Neural progenitor cell (in vitro differentiated cells): ENCODE measurements at regions not wholly inside any gene's neighbourhood (a gene's known extent, or its start where the extent isn't known, plus 50 kb on each side); places are given as distances from the start of the nearest gene placed in this dataset.

ENCODE experiments used
- DNase-seq: peaks from one replicate; pipeline ENCODE4 v3.0.0-alpha.2; 2016; ENCODE audit warnings: low spot score
- H2AFZ ChIP-seq: fragments of 200-600 bp; sonication (generic); replicated peaks from 2 replicates; pipeline ENCODE4 v1.6.1; 2016; ENCODE audit warnings: antibody characterized with exemption
- H3F3A ChIP-seq: fragments of 200-600 bp; sonication (generic); 2 replicates; pipeline ENCODE4 v1.6.1; 2016; ENCODE audit warnings: antibody characterized with exemption, low read depth
- H3K27ac ChIP-seq: fragments of 200-600 bp; sonication (generic); 2 replicates; pipeline ENCODE4 v1.5.1; 2016; ENCODE audit warnings: mild to moderate bottlenecking
- H3K27me3 ChIP-seq: fragments of 200-600 bp; sonication (generic); 2 replicates; pipeline ENCODE4 v1.6.1; 2016; ENCODE audit warnings: mild to moderate bottlenecking, moderate library complexity
- H3K36me3 ChIP-seq: fragments of 200-600 bp; sonication (generic); 2 replicates; pipeline ENCODE4 v1.5.1; 2016
- H3K4me1 ChIP-seq: fragments of 200-600 bp; sonication (generic); 2 replicates; pipeline ENCODE4 v1.6.1; 2016; ENCODE audit warnings: mixed run types
- H3K4me2 ChIP-seq: fragments of 200-600 bp; sonication (generic); 2 replicates; pipeline ENCODE4 v1.6.1; 2016
- H3K4me3 ChIP-seq: fragments of 200-600 bp; sonication (generic); 2 replicates; pipeline ENCODE4 v1.5.1; 2016
- H3K79me2 ChIP-seq: fragments of 200-600 bp; sonication (generic); 2 replicates; pipeline ENCODE4 v1.6.1; 2016; ENCODE audit warnings: low read depth
- H3K9ac ChIP-seq: fragments of 200-600 bp; sonication (generic); 2 replicates; pipeline ENCODE4 v1.6.1; 2016
- H3K9me3 ChIP-seq: fragments of 200-600 bp; sonication (generic); 2 replicates; pipeline ENCODE4 v1.5.1; 2016; ENCODE audit warnings: low read depth
- H4K20me1 ChIP-seq: fragments of 200-600 bp; sonication (generic); 2 replicates; pipeline ENCODE4 v1.6.1; 2016; ENCODE audit warnings: low read depth
- H3K27ac Mint-ChIP-seq: 3 replicates; pipeline ENCODE4 v1.8.0; 2021; ENCODE audit warnings: mixed read lengths
- H3K27me3 Mint-ChIP-seq: 2 replicates; pipeline ENCODE4 v1.8.0; 2022; ENCODE audit warnings: low read depth, mild to moderate bottlenecking, inconsistent platforms, moderate library complexity, mixed read lengths; ENCODE audit not compliant: insufficient read depth
- H3K36me3 Mint-ChIP-seq: 3 replicates; pipeline ENCODE4 v1.8.0; 2021; ENCODE audit warnings: mixed read lengths
- H3K4me1 Mint-ChIP-seq: 3 replicates; pipeline ENCODE4 v1.8.0; 2021; ENCODE audit warnings: mixed read lengths
- H3K4me3 Mint-ChIP-seq: 3 replicates; pipeline ENCODE4 v1.8.0; 2021; ENCODE audit warnings: mild to moderate bottlenecking, moderate library complexity, mixed read lengths
- H3K9me3 Mint-ChIP-seq: 3 replicates; pipeline ENCODE4 v1.8.0; 2020; ENCODE audit warnings: mixed read lengths
- CTCF ChIP-seq: fragments of 200-600 bp; sonication (generic); IDR thresholded peaks from 2 replicates; pipeline ENCODE4 v1.5.1; 2017; ENCODE audit warnings: antibody characterized with exemption, mild to moderate bottlenecking
- EZH2 ChIP-seq: fragments of 200-600 bp; sonication (generic); IDR thresholded peaks from 2 replicates; pipeline ENCODE4 v1.6.1; 2017; ENCODE audit warnings: antibody characterized with exemption, mild to moderate bottlenecking, moderate library complexity
- EZH2phosphoT487 ChIP-seq: fragments of 200-600 bp; sonication (generic); IDR thresholded peaks from 2 replicates; pipeline ENCODE4 v1.6.1; 2017; ENCODE audit warnings: antibody characterized with exemption

GRCh38 chr9:26264709-26265601 lies 586.7 kb upstream of the TUSC1 start:
- Histone ChIP-seq H3K9me3 (no peaks in the 10 kb centered on the region), H3K4me2 (no peak overlapping the region), H4K20me1 (no peaks in the 10 kb centered on the region), H3F3A (no peaks in the 10 kb centered on the region), H3K36me3 (no peaks in the 10 kb centered on the region), H3K4me3 (no peak overlapping the region), H3K27ac (no peak overlapping the region), H3K9ac (no peak overlapping the region), H2AFZ (no peak overlapping the region), H3K27me3 (no peaks in the 10 kb centered on the region), H3K4me1 (no peaks in the 10 kb centered on the region), H3K79me2 (no peaks in the 10 kb centered on the region)
- TF ChIP-seq EZH2phosphoT487 (no peak), CTCF (no peak), EZH2 (no peak)
- Mint-ChIP-seq H3K4me3 (no peak overlapping the region), H3K27me3 (peaks cover 2% of the 10 kb centered on the region), H3K9me3 (no peaks in the 10 kb centered on the region), H3K27ac (no peak overlapping the region), H3K36me3 (no peaks in the 10 kb centered on the region), H3K4me1 (peaks cover 15% of the 10 kb centered on the region)
- DNase-seq: no peak

GRCh38 chr9:26263478-26263877 lies 585.2 kb upstream of the TUSC1 start:
- Mint-ChIP-seq H3K27ac (no peak overlapping the region), H3K27me3 (peaks cover 2% of the 10 kb centered on the region), H3K4me1 (peaks cover 15% of the 10 kb centered on the region), H3K4me3 (no peak overlapping the region), H3K9me3 (no peaks in the 10 kb centered on the region), H3K36me3 (no peaks in the 10 kb centered on the region)
- Histone ChIP-seq H3K4me1 (no peaks in the 10 kb centered on the region), H3K4me3 (no peak overlapping the region), H3K79me2 (no peaks in the 10 kb centered on the region), H3K27ac (no peak overlapping the region), H3K9ac (no peak overlapping the region), H4K20me1 (no peaks in the 10 kb centered on the region), H3F3A (no peaks in the 10 kb centered on the region), H3K36me3 (no peaks in the 10 kb centered on the region), H2AFZ (no peak overlapping the region), H3K9me3 (no peaks in the 10 kb centered on the region), H3K4me2 (no peak overlapping the region), H3K27me3 (no peaks in the 10 kb centered on the region)
- DNase-seq: no peak
- TF ChIP-seq CTCF: no peak
- no peak for TF ChIP-seq EZH2
- no peak for TF ChIP-seq EZH2phosphoT487

GRCh38 chr9:26262421-26263107 lies 584.3 kb upstream of the TUSC1 start:
- Mint-ChIP-seq H3K27me3 (peaks cover 2% of the 10 kb centered on the region), H3K4me3 (no peak overlapping the region), H3K36me3 (no peaks in the 10 kb centered on the region), H3K9me3 (no peaks in the 10 kb centered on the region), H3K4me1 (peaks cover 15% of the 10 kb centered on the region), H3K27ac (no peak overlapping the region)
- no peak overlapping the region for H2AFZ ChIP-seq
- H3K27ac ChIP-seq: no peak overlapping the region
- H3K27me3 ChIP-seq: no peaks in the 10 kb centered on the region
- no peak overlapping the region for H3K4me2 ChIP-seq
- H4K20me1 ChIP-seq: no peaks in the 10 kb centered on the region
- H3K79me2 ChIP-seq: no peaks in the 10 kb centered on the region
- H3K4me1 ChIP-seq: no peaks in the 10 kb centered on the region
- H3K4me3 ChIP-seq: no peak overlapping the region
- no peak overlapping the region for H3K9ac ChIP-seq
- TF ChIP-seq EZH2phosphoT487 (no peak), EZH2 (no peak), CTCF (no peak)
- H3K36me3 ChIP-seq: no peaks in the 10 kb centered on the region
- no peak for DNase-seq
- H3K9me3 ChIP-seq: no peaks in the 10 kb centered on the region
- H3F3A ChIP-seq: no peaks in the 10 kb centered on the region
